ENCODE measurements at regions not wholly inside any gene's neighbourhood (a gene's known extent, or its start where the extent isn't known, plus 50 kb on each side); places are given as distances from the start of the nearest gene placed in this dataset.

DNA sequence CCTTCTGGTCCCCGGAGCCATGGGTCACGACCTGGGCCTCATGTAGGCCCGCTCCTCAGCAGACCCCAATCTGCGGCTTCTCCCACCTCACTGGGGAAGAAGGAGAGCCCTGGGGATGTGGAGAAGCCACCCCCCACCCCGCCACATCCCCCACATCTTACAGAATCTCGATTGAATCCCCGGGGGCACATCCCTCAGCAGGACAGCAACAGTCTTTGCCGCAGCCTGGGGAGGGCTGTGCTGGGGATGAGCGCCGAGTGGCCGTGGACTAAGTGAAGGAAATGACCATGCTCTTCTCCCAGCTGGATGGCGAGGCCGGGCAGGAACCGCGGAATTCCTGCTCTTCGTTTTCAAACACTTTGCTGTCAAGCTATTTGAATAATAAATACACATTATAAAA lies 169.0 kb upstream of the RTL1 start:
- peaks cover 8% of the 10 kb centered on the region for H3K27me3 Mint-ChIP-seq
- CTCF ChIA-PET: no interaction called here
- DNase-seq: peak; percentile 8
- no peak overlapping the region for H3K4me3 Mint-ChIP-seq
- H3K9me3 Mint-ChIP-seq: no peaks in the 10 kb centered on the region
- no peaks in the 10 kb centered on the region for H3K36me3 Mint-ChIP-seq (ENCODE audit: low read depth)
- POLR2A ChIA-PET: no interaction called here
- no peak overlapping the region for H3K27ac Mint-ChIP-seq
- H3K4me1 Mint-ChIP-seq: no peaks in the 10 kb centered on the region

DNA sequence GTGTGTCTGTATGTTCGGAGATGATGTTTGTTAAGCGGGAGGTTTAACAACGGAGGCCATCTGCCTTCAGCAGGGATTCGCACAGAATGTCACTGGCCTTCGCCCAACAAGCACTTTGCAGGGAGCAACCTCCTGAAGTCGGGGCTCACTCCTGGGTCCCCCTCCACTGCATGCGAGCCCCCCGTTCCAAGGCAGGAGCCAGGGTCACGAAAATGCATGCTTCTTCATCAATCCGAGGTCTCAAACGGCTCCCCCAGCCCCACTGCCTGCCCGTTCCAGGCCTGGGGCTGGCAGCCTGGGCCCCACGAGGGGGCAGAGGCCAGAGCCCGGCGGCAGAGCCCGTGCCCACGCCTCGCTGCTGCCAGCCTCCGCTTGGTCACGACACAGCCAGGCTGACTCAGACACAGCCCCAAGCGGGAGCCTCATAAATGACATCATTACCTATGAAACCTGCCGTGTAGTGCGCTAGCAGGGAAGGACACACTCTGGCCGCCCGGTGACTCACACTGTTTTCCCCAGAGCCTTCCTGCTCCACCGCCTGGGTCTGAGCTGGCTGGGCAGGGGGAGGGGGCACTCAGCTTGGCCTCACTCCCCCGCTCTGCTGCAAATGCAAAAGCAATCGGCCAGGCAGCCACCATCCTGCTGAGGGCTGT lies 169.5 kb upstream of the RTL1 start:
- no peaks in the 10 kb centered on the region for H3K9me3 Mint-ChIP-seq
- POLR2A ChIA-PET: no interaction called here
- H3K27ac Mint-ChIP-seq: no peak overlapping the region
- peak; percentile 17 for DNase-seq
- peaks cover 11% of the 10 kb centered on the region for H3K27me3 Mint-ChIP-seq
- H3K4me3 Mint-ChIP-seq: no peak overlapping the region
- H3K36me3 Mint-ChIP-seq (ENCODE audit: low read depth): no peaks in the 10 kb centered on the region
- H3K4me1 Mint-ChIP-seq: no peaks in the 10 kb centered on the region
- CTCF ChIA-PET: no interaction called here

DNA sequence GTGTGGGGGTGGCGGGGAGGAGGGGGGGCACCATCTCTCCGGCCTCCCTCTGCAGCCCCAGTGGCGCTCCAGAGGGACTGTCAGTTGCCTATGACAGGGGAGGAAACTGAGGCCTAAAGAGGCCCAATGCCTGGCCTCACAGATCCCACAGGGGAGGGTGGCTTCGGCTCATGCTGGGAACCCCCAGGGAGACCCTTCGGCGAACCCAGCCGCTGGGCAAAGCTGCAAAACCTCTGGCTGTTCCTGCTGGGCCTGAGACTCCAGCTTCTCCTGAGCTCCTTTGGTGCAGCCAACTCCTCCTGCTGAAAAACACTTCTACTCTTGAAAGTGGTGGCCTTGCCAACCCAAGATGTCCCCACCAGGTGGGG lies 170.1 kb upstream of the RTL1 start:
- no peak overlapping the region for H3K4me3 Mint-ChIP-seq
- no peaks in the 10 kb centered on the region for H3K36me3 Mint-ChIP-seq (ENCODE audit: low read depth)
- no peak overlapping the region for H3K27ac Mint-ChIP-seq
- DNase-seq: peak; percentile 9
- ChIA-PET CTCF (no interaction called here), POLR2A (no interaction called here)
- H3K27me3 Mint-ChIP-seq: peaks cover 16% of the 10 kb centered on the region
- H3K9me3 Mint-ChIP-seq: no peaks in the 10 kb centered on the region
- H3K4me1 Mint-ChIP-seq: no peaks in the 10 kb centered on the region

GRCh38 chr14:101074196-101075024 lies 170.9 kb upstream of the RTL1 start:
- Mint-ChIP-seq H3K4me1 (no peaks in the 10 kb centered on the region), H3K27ac (no peak overlapping the region), H3K9me3 (no peaks in the 10 kb centered on the region), H3K36me3 (ENCODE audit: low read depth) (no peaks in the 10 kb centered on the region), H3K4me3 (no peak overlapping the region), H3K27me3 (peaks cover 23% of the 10 kb centered on the region)
- POLR2A ChIA-PET: no interaction called here
- CTCF ChIA-PET: no interaction called here
- DNase-seq: peak; percentile 9

- H3K27me3 Mint-ChIP-seq: peaks cover 31% of the 10 kb centered on the region
- peak; percentile 2 for DNase-seq
- H3K27ac Mint-ChIP-seq: no peak overlapping the region
- H3K9me3 Mint-ChIP-seq: no peaks in the 10 kb centered on the region
- no peaks in the 10 kb centered on the region for H3K36me3 Mint-ChIP-seq (ENCODE audit: low read depth)
- no peak overlapping the region for H3K4me3 Mint-ChIP-seq
- POLR2A ChIA-PET: no interaction called here
- H3K4me1 Mint-ChIP-seq: no peaks in the 10 kb centered on the region
- CTCF ChIA-PET: no interaction called here
These were observed 171.7 kb upstream of the RTL1 start for GRCh38 chr14:101075025-101075800.

DNA sequence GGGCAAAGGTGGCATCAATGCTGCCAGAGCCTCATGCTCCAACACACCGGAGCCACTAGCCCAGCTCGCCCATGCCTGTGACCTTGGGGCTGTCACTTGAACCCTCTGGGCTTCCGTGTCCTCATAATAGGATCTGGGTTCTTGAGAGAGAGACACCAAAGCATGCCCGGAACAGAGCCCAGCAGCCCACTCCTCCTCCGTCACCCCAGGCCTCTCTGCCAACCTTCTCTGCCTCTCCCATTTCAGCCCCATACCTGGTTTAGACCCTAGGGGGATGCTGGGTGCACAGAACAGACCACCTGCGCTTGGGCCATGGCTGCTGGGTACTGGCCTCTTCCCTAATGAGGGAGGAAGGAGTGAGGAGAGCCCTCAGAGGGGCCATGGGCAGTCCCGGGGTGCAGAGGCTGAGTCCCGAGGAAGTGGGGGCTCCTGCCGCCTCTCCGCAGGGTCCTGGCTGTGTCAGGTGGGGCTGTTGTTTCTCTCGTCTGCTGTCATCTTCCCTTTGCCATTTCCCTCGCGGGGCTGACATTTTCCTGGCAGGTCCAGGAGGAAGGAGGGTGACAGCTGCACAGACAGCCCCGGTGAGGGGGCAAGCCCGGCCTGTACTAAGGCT lies 172.4 kb upstream of the RTL1 start:
- Mint-ChIP-seq H3K27ac (no peak overlapping the region), H3K36me3 (ENCODE audit: low read depth) (no peaks in the 10 kb centered on the region), H3K4me1 (no peaks in the 10 kb centered on the region), H3K4me3 (no peak overlapping the region), H3K9me3 (no peaks in the 10 kb centered on the region), H3K27me3 (peaks cover 37% of the 10 kb centered on the region)
- DNase-seq: peak; percentile 8
- ChIA-PET POLR2A (no interaction called here), CTCF (no interaction called here)

GRCh38 chr14:101076451-101077198 lies 173.1 kb upstream of the RTL1 start:
- POLR2A ChIA-PET: no interaction called here
- H3K27me3 Mint-ChIP-seq: peaks cover 41% of the 10 kb centered on the region
- no peaks in the 10 kb centered on the region for H3K9me3 Mint-ChIP-seq
- peak; percentile 11 for DNase-seq
- no peaks in the 10 kb centered on the region for H3K4me1 Mint-ChIP-seq
- no peak overlapping the region for H3K27ac Mint-ChIP-seq
- no peak overlapping the region for H3K4me3 Mint-ChIP-seq
- CTCF ChIA-PET: no interaction called here
- H3K36me3 Mint-ChIP-seq (ENCODE audit: low read depth): no peaks in the 10 kb centered on the region

DNA sequence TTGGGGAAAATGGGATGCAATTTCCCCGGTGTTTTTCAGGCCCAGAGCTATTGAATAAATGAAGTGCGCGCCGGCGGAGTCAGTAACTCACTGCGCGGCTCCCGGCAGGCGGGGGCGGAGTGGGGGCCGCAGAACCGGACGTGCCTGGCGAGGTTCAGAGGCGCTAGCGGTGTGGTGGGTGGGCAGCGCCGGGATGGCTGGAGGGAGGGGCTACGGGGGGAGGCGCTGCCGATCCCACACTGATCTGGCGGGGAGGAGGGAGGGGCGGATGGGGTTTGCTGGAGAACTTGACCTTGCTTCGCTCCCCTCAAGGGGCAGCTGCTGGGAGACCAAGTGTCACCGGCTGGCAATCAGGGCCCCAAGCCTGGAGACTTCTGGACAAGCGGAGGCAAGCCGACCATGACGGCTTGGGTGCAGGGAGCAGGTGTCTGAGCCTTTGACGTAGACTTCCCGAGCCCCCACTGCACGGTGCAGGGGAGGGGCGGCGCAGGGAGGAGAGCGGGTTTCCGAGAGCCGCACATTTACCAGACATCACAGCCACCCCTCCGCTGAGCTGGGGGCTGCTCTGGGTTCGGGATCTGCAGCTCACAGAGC lies 174.1 kb upstream of the RTL1 start:
- DNase-seq: peak; percentile 9
- Mint-ChIP-seq H3K4me1 (no peaks in the 10 kb centered on the region), H3K27me3 (peaks cover 41% of the 10 kb centered on the region), H3K27ac (no peak overlapping the region), H3K9me3 (no peaks in the 10 kb centered on the region), H3K36me3 (ENCODE audit: low read depth) (no peaks in the 10 kb centered on the region), H3K4me3 (no peak overlapping the region)
- POLR2A ChIA-PET: no interaction called here
- CTCF ChIA-PET: no interaction called here

- CTCF ChIA-PET: no interaction called here
- Mint-ChIP-seq H3K9me3 (no peaks in the 10 kb centered on the region), H3K36me3 (ENCODE audit: low read depth) (no peaks in the 10 kb centered on the region), H3K4me3 (no peak overlapping the region), H3K27me3 (peaks cover 41% of the 10 kb centered on the region), H3K4me1 (no peaks in the 10 kb centered on the region), H3K27ac (no peak overlapping the region)
- DNase-seq: peak; percentile 2
- POLR2A ChIA-PET: no interaction called here
These were observed 174.8 kb upstream of the RTL1 start for GRCh38 chr14:101078170-101078891.

GRCh38 chr14:101078892-101079221 lies 175.3 kb upstream of the RTL1 start:
- ChIA-PET CTCF (no interaction called here), POLR2A (no interaction called here)
- peaks cover 41% of the 10 kb centered on the region for H3K27me3 Mint-ChIP-seq

DNA sequence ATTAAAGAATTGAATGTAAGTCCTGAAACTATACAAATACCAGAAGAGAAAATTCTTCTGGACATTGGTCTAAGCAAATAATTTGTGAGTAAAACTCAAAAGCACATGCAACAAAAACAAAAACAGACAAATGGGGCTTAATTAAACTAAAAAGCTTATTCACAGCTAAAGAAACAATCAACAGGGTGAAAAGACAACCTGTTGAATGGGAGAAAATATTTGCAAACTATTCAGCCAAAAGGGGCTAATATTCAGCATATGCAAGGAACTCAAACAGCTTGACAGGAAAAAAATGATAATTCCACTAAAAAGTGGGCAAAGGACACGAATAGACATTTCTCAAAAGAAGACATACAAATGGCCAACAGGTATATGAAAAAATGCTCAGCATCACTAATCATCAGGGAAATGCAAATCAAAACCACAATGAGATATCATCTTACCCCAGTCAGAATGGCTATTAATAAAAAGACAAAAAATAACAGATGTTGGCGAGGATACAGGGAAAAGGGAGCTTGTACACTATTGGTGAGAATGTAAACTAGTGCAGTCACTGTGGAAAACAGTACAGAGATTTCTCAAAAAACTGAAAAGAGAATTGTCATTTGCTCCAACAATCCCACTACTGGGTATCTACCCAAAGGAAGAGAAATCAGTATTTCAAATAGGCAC lies 177.5 kb upstream of the RTL1 start:
- ChIA-PET CTCF (no interaction called here), POLR2A (no interaction called here)
- Mint-ChIP-seq H3K4me1 (no peaks in the 10 kb centered on the region), H3K9me3 (no peaks in the 10 kb centered on the region), H3K4me3 (no peak overlapping the region), H3K36me3 (ENCODE audit: low read depth) (no peaks in the 10 kb centered on the region), H3K27ac (no peak overlapping the region), H3K27me3 (peaks cover 39% of the 10 kb centered on the region)
- no peak for DNase-seq

More at GRCh38 chr14:101078892-101079221, 175.3 kb upstream of the RTL1 start:
- Mint-ChIP-seq H3K4me3 (no peak overlapping the region), H3K9me3 (no peaks in the 10 kb centered on the region), H3K4me1 (no peaks in the 10 kb centered on the region), H3K27ac (no peak overlapping the region), H3K36me3 (ENCODE audit: low read depth) (no peaks in the 10 kb centered on the region)
- DNase-seq: peak; percentile 2

DNA sequence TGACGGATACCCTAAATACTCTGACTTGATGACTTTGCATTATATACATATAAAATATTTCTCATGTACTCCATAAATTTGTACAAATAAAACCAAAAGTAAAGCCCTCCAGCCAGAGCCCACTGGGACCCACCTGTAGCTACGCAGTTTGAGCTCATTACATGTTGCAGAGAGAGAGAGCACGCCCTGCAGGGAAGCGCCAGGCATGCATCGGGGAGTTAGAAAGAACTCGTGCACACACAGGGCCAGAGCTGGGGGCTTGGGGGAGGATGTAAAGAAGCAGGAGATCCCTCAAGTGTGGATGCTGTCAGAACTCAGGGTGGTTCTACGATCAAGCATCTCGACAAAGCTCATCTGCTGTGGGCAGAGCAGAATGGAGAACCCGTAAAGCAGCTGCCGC lies 178.5 kb upstream of the RTL1 start:
- POLR2A ChIA-PET: no interaction called here
- Mint-ChIP-seq H3K27ac (no peak overlapping the region), H3K9me3 (no peaks in the 10 kb centered on the region), H3K27me3 (peaks cover 34% of the 10 kb centered on the region), H3K4me1 (no peaks in the 10 kb centered on the region), H3K36me3 (ENCODE audit: low read depth) (no peaks in the 10 kb centered on the region), H3K4me3 (no peak overlapping the region)
- no peak for DNase-seq
- CTCF ChIA-PET: no interaction called here

Measured in activated CD4-positive, alpha-beta memory T cell treated with anti-CD3 and anti-CD28 coated beads, Interleukin-2, amount 10 ng/mL, durations not matched to agents 7 days and 5 days (primary cell).